SK-N-SH treated with all-trans-retinoic acid at 6 μM for 48 hours (cell line): ENCODE measurements at regions not wholly inside any gene's neighbourhood (a gene's known extent, or its start where the extent isn't known, plus 50 kb on each side); places are given as distances from the start of the nearest gene placed in this dataset.
"Not testable (repeated sequence)": the region's sequence is repeated elsewhere in the genome, so short reads cannot be mapped to it uniquely, and the experiment has no call there.

Experiments used
- ATAC-seq: fragments of 200-7000 bp; cut with Tn5 transposase; 3 replicates; pipeline ENCODE4 v1.9.1; 2020; ENCODE audit warnings: mild to moderate bottlenecking, moderate library complexity
- ARNTL ChIP-seq: fragments of 450-650 bp; formaldehyde crosslinking; IDR thresholded peaks from 2 replicates; pipeline ENCODE4 v1.5.0; 2020; ENCODE audit warnings: low read depth, mild to moderate bottlenecking, moderate library complexity, borderline replicate concordance
- BACH2 ChIP-seq: fragments of 250-450 bp; sonication (Bioruptor Pico); IDR thresholded peaks from 2 replicates; pipeline ENCODE4 v1.9.0; 2021; ENCODE audit warnings: mild to moderate bottlenecking, borderline replicate concordance
- CREB5 ChIP-seq: fragments of 250-450 bp; sonication (Bioruptor Pico); IDR thresholded peaks from 2 replicates; pipeline ENCODE4 v1.5.1; 2020; ENCODE audit warnings: low read depth, mild to moderate bottlenecking, moderate library complexity
- CSDC2 ChIP-seq: fragments of 250-450 bp; sonication (Bioruptor Pico); IDR thresholded peaks from 2 replicates; pipeline ENCODE4 v1.5.0; 2020; ENCODE audit warnings: mild to moderate bottlenecking, moderate library complexity
- CSRNP3 ChIP-seq: fragments of 250-450 bp; sonication (Bioruptor Pico); IDR thresholded peaks from 2 replicates; pipeline ENCODE4 v1.5.1; 2021; ENCODE audit warnings: mild to moderate bottlenecking, moderate library complexity
- ESRRG ChIP-seq: fragments of 250-450 bp; sonication (Bioruptor Pico); IDR thresholded peaks from 2 replicates; pipeline ENCODE4 v1.6.1; 2021; ENCODE audit warnings: mild to moderate bottlenecking
- ISL1 ChIP-seq: fragments of 250-450 bp; sonication (Bioruptor Pico); IDR thresholded peaks from 2 replicates; pipeline ENCODE4 v2.1.2; 2022; ENCODE audit warnings: mild to moderate bottlenecking, moderate library complexity
- OSR1 ChIP-seq: fragments of 250-450 bp; sonication (Bioruptor Pico); IDR thresholded peaks from 2 replicates; pipeline ENCODE4 v1.8.0; 2022; ENCODE audit warnings: moderate library complexity, mild to moderate bottlenecking, inconsistent platforms
- PATZ1 ChIP-seq: fragments of 250-450 bp; sonication (Bioruptor Pico); IDR thresholded peaks from 2 replicates; pipeline ENCODE4 v1.8.0; 2020; ENCODE audit warnings: mild to moderate bottlenecking, moderate library complexity, borderline replicate concordance
- PPARA ChIP-seq: fragments of 250-450 bp; sonication (Bioruptor Pico); IDR thresholded peaks from 2 replicates; pipeline ENCODE4 v1.5.0; 2020; ENCODE audit warnings: mild to moderate bottlenecking, borderline replicate concordance
- RARB ChIP-seq: fragments of 250-450 bp; sonication (Bioruptor Pico); IDR thresholded peaks from 2 replicates; pipeline ENCODE4 v1.8.0; 2021; ENCODE audit warnings: mild to moderate bottlenecking, moderate library complexity
- TCF4 ChIP-seq: fragments of 250-450 bp; sonication (Bioruptor Pico); IDR thresholded peaks from 2 replicates; pipeline ENCODE4 v1.8.0; 2021; ENCODE audit warnings: mild to moderate bottlenecking, moderate library complexity, borderline replicate concordance
- TOX ChIP-seq: fragments of 250-450 bp; sonication (Bioruptor Pico); IDR thresholded peaks from 2 replicates; pipeline ENCODE4 v1.8.0; 2021; ENCODE audit warnings: mild to moderate bottlenecking, moderate library complexity, borderline replicate concordance
- ZC3H10 ChIP-seq: fragments of 250-450 bp; sonication (Bioruptor Pico); IDR thresholded peaks from 2 replicates; pipeline ENCODE4 v1.5.1; 2021; ENCODE audit warnings: mild to moderate bottlenecking, moderate library complexity
- ZFP30 ChIP-seq: fragments of 450-650 bp; formaldehyde crosslinking; IDR thresholded peaks from 2 replicates; pipeline ENCODE4 v1.5.0; 2022; ENCODE audit warnings: mild to moderate bottlenecking, moderate library complexity
- ZNF565 ChIP-seq: fragments of 450-650 bp; formaldehyde crosslinking; conservative IDR thresholded peaks from 2 replicates; pipeline ENCODE4 v1.5.0; 2020; ENCODE audit warnings: low read depth, mild to moderate bottlenecking, moderate library complexity
- TF ChIP-seq, protein P1 (sequence below): fragments of 250-450 bp; sonication (Bioruptor Pico); IDR thresholded peaks from 2 replicates; pipeline ENCODE4 v1.8.0; 2021; ENCODE audit warnings: low read depth, mild to moderate bottlenecking, moderate library complexity, borderline replicate concordance

DNA sequence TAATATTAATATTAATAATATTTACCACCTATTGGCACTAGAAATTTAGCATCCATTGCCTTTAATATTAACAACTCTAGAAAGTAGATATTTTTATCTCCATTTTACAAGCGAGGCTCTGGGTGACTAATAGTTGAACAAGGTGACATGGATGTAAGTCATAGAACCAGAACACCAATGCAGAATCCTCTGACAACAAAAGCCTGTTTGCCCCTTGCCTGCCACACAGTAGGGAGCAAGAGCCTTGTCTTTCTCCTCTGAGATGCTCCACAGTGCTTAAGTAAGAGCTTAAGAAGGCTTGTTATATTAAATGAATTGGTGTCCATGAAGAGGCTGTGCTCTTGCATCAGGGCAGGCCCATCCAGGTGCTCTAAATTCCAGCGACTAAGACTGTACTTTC, 51.2 kb upstream of the LBX1 start:
- TF ChIP-seq BACH2 (CRISPR knock-in tag) (no peak), ISL1 (CRISPR knock-in tag) (no peak), ZNF565 (CRISPR knock-in tag) (no peak)
- ATAC-seq, result no peak

DNA sequence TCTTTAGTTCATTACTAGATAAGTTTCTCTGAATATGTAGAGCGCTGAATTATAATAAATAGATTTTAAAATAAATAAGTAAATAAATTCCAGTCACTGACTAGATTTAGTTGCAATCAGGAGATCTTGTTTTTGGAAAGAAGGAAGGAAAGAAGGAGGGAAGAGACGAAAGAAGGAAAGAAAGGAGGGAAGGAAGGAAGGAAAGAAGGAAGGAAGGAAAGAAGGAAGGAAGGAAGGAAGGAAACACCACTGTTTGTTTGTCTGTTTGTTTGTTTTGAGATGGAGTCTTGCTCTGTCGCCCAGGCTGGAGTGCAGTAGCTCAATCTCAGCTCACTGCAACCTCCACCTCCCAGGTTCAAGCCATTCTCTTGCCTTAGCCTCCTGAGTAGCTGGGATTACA, 51.7 kb upstream of the LBX1 start:
- not testable (repeated sequence) for ATAC-seq

DNA sequence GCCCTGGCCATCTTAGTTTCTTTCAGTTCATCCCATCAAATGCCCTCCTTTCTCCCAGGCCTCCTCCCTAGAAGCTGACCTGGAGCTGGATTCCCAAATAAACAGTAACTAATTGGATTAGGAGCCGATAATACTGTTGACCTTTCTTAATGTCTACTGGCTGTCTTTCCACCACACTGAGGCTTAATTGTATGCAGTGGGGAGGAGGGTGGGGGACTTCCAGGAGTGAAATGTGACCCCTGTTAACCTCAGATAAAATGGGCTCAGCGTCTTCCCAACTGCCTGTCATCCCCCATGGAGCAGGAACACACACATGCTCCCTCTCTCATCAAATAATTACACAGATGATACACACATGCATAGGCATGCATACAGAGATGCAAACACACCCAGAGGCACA, 53.7 kb upstream of the LBX1 start:
- ATAC-seq, result no peak

DNA sequence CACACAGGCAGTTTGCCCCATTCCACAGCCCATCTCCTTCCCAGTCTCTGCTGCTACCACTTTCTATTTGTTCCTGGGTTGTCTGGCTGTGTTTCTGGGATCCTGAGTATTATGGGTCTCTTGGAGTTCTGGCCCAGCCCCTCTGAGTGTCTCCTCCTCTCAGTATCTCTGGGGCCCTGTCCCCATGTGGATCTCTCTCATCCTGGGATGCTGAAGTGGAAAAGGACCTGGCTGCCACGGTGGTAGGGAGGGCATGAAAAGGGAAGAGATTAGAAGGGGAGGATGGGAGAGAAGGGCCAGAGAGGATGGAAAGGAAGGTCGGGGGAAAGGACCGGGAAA, 54.5 kb upstream of the LBX1 start:
- TF ChIP-seq CSRNP3, result no peak
- no peak for TF ChIP-seq ISL1 (CRISPR knock-in tag)
- no peak for ATAC-seq

More for the DNA sequence above, 53.7 kb upstream of the LBX1 start:
- TF ChIP-seq ESRRG (CRISPR knock-in tag) (no peak), ZC3H10 (no peak)

DNA sequence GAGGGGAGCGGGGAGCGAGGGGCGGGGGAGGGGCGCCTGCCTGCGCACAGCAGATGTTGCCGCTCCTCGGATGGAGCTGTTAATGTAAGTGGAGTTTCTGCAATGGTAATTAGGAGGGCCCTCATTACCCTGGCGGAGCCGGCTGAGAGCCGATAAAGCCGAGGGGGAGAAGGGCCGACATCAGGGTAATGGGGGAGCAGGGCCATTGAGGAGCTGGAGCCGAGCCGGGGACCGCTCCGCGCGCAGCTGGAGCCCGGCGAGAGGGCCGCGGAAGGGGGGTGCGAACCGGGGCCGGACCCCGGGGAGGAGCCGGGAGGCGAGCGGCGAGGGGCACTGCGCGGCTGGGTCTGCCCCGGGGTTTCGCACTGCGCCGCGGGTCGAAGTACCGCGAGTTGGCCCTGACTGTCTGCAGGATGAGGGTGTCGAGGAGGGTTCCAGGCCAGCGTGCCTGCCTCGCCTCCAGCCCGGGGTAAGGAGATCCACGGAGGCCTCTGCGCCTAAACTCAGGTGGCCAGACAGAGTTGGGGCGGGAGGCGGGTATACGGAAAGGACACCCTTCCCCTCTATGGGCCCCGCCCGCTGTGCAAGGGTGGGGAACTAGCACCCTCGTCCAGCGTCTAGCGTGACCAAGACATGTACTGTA, 55.0 kb upstream of the LBX1 start:
- no peak for TF ChIP-seq PATZ1 (CRISPR knock-in tag)
- no peak for TF ChIP-seq CSDC2 (CRISPR knock-in tag)
- TF ChIP-seq RARB (CRISPR knock-in tag), result no peak
- no peak for TF ChIP-seq ZFP30 (CRISPR knock-in tag)
- TF ChIP-seq TCF4 (CRISPR knock-in tag), result no peak
- TF ChIP-seq, protein P1, sequence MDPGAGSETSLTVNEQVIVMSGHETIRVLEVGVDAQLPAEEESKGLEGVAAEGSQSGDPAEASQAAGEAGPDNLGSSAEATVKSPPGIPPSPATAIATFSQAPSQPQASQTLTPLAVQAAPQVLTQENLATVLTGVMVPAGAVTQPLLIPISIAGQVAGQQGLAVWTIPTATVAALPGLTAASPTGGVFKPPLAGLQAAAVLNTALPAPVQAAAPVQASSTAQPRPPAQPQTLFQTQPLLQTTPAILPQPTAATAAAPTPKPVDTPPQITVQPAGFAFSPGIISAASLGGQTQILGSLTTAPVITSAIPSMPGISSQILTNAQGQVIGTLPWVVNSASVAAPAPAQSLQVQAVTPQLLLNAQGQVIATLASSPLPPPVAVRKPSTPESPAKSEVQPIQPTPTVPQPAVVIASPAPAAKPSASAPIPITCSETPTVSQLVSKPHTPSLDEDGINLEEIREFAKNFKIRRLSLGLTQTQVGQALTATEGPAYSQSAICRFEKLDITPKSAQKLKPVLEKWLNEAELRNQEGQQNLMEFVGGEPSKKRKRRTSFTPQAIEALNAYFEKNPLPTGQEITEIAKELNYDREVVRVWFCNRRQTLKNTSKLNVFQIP (CRISPR knock-in tag), result no peak
- no peak for TF ChIP-seq CSRNP3
- TF ChIP-seq PPARA (CRISPR knock-in tag), result no peak
- TF ChIP-seq OSR1 (CRISPR knock-in tag), result no peak
- TF ChIP-seq CREB5 (CRISPR knock-in tag), result no peak
- TF ChIP-seq TOX, result no peak
- no peak for TF ChIP-seq BACH2 (CRISPR knock-in tag)
- no peak for TF ChIP-seq ARNTL (CRISPR knock-in tag)
- no peak for TF ChIP-seq ISL1 (CRISPR knock-in tag)
- no peak for ATAC-seq
